SK-N-SH (cell line): ENCODE measurements at regions not wholly inside any gene's neighbourhood (a gene's known extent, or its start where the extent isn't known, plus 50 kb on each side); places are given as distances from the start of the nearest gene placed in this dataset.

Source experiments
- CTCF ChIA-PET: fragments of 300-600, 350-600 bp; formaldehyde crosslinking; extraction: SDS; loops from one replicate; lab custom pipeline; 2021; lab: Yijun Ruan, JAX
- POLR2A ChIA-PET: fragments of 350-600 bp; sonication (Branson Sonifier 250); formaldehyde crosslinking; extraction: SDS; loops from one replicate; lab custom pipeline; 2020; ENCODE audit warnings: antibody characterized with exemption, inconsistent platforms; lab: Yijun Ruan, JAX
- DNase-seq: peaks from one replicate; pipeline ENCODE4 v3.0.0; 2012
- H2AFZ ChIP-seq: fragments of 200-600 bp; sonication (generic); 2 replicates; pipeline ENCODE4 v1.8.1; 2016; ENCODE audit warnings: antibody characterized with exemption, mild to moderate bottlenecking, low read depth
- H3F3A ChIP-seq: fragments of 200-600 bp; sonication (generic); replicated peaks from 2 replicates; pipeline ENCODE3; 2016; ENCODE audit warnings: antibody characterized with exemption, mild to moderate bottlenecking; ENCODE audit not compliant: insufficient read depth
- H3K27ac ChIP-seq, 2 experiments: fragments of 200-500 bp in 1 of 2; fragments of 200-600 bp in 1 of 2; sonication (Bioruptor generic) in 1 of 2; sonication (generic), shearing (Covaris generic) in 1 of 2; 2 replicates each; pipeline versions ENCODE4 v1.5.1 to v1.6.1; 2014 to 2016; ENCODE audit warnings: low read depth in 2 of 2, inconsistent platforms in 1 of 2, low read length in 1 of 2, mild to moderate bottlenecking in 1 of 2, mixed read lengths in 1 of 2
- H3K27me3 ChIP-seq: fragments of 200-600 bp; sonication (generic), shearing (Covaris generic); 2 replicates; pipeline ENCODE4 v1.6.1; 2016; ENCODE audit warnings: mixed run types; ENCODE audit not compliant: insufficient read depth
- H3K36me3 ChIP-seq, 2 experiments: fragments of 200-500 bp in 1 of 2; fragments of 200-600 bp in 1 of 2; sonication (Bioruptor generic) in 1 of 2; sonication (generic) in 1 of 2; replicated peaks in 1 of 2; 2 replicates each; pipeline versions ENCODE3 to v1.5.1; 2014 to 2016; ENCODE audit warnings: low read length in 1 of 2, mild to moderate bottlenecking in 1 of 2; ENCODE audit not compliant: insufficient read depth in 2 of 2, control insufficient read depth in 1 of 2
- H3K4me1 ChIP-seq, 2 experiments: fragments of 200-500 bp in 1 of 2; fragments of 200-600 bp in 1 of 2; sonication (Bioruptor generic) in 1 of 2; sonication (generic), shearing (Covaris generic) in 1 of 2; 2 replicates each; pipeline versions ENCODE4 v1.5.1 to v1.6.1; 2014 to 2016; ENCODE audit warnings: low read depth in 1 of 2, low read length in 1 of 2, mixed run types in 1 of 2; ENCODE audit not compliant: insufficient read depth in 2 of 2, control insufficient read depth in 1 of 2
- H3K4me2 ChIP-seq: fragments of 200-600 bp; sonication (generic), shearing (Covaris generic); 2 replicates; pipeline ENCODE4 v1.6.1; 2017; ENCODE audit warnings: mixed run types
- H3K4me3 ChIP-seq, 2 experiments: fragments of 200-500 bp in 1 of 2; fragments of 200-600 bp in 1 of 2; sonication (Bioruptor generic) in 1 of 2; sonication (generic), shearing (Covaris generic) in 1 of 2; 2 replicates each; pipeline versions ENCODE4 v1.5.1 to v1.8.1; 2014 to 2016; ENCODE audit warnings: low read depth in 2 of 2, inconsistent platforms in 1 of 2, low read length in 1 of 2, mild to moderate bottlenecking in 1 of 2, mixed read lengths in 1 of 2, moderate library complexity in 1 of 2
- H3K79me2 ChIP-seq: fragments of 200-600 bp; sonication (generic); 2 replicates; pipeline ENCODE4 v1.8.1; 2017; ENCODE audit warnings: mild to moderate bottlenecking; ENCODE audit not compliant: insufficient read depth
- H3K9ac ChIP-seq: fragments of 200-600 bp; sonication (generic); 2 replicates; pipeline ENCODE4 v1.6.1; 2017; ENCODE audit warnings: mixed run types
- H3K9me2 ChIP-seq: fragments of 200-600 bp; sonication (generic); 2 replicates; pipeline ENCODE4 v1.6.1; 2017; ENCODE audit warnings: mixed run types
- H3K9me3 ChIP-seq: fragments of 200-600 bp; sonication (generic); 2 replicates; pipeline ENCODE4 v1.6.1; 2017; ENCODE audit warnings: mixed run types, mild to moderate bottlenecking, moderate library complexity
- H4K20me1 ChIP-seq: fragments of 200-600 bp; sonication (generic); 2 replicates; pipeline ENCODE4 v1.6.1; 2017; ENCODE audit warnings: mild to moderate bottlenecking, mixed run types; ENCODE audit not compliant: insufficient read depth
- EZH2phosphoT487 ChIP-seq: fragments of 200-600 bp; sonication (generic); IDR thresholded peaks from 2 replicates; pipeline ENCODE4 v1.6.1; 2017; ENCODE audit warnings: low read depth, mixed run types, mild to moderate bottlenecking, antibody characterized with exemption, moderate library complexity, borderline replicate concordance
- GABPA ChIP-seq: IDR thresholded peaks from 2 replicates; pipeline ENCODE4 v1.4.0; 2012; ENCODE audit warnings: low read depth, mild to moderate bottlenecking
- NFIC ChIP-seq: IDR thresholded peaks from 2 replicates; pipeline ENCODE4 v1.4.0; 2012; ENCODE audit warnings: borderline replicate concordance
- NRF1 ChIP-seq: IDR thresholded peaks from 2 replicates; pipeline ENCODE4 v1.6.1; 2012; ENCODE audit warnings: low read depth, mild to moderate bottlenecking, low read length
- RFX5 ChIP-seq: IDR thresholded peaks from 2 replicates; pipeline ENCODE4 v1.6.1; 2012; ENCODE audit warnings: mild to moderate bottlenecking, improper control_type of control experiment, low read length
- SIN3A ChIP-seq: IDR thresholded peaks from 2 replicates; pipeline ENCODE4 v1.6.1; 2012; ENCODE audit warnings: low read depth, mild to moderate bottlenecking, low read length, moderate library complexity, borderline replicate concordance
- SMC3 ChIP-seq: IDR thresholded peaks from 2 replicates; pipeline ENCODE4 v1.6.1; 2012; ENCODE audit warnings: low read depth, low read length, improper control_type of control experiment
- TCF12 ChIP-seq: IDR thresholded peaks from 2 replicates; pipeline ENCODE4 v1.4.0; 2012
- whole genome bisulfite sequencing: methylation state at CpG from one replicate; pipeline ENCODE4 v1.1.6; 2017; ENCODE audit warnings: low lambda C conversion rate; 5-methylcytosine and 5-hydroxymethylcytosine counted together
- TF ChIP-seq, protein P1 (sequence below): fragments of 200-600 bp; sonication (generic); IDR thresholded peaks from 2 replicates; pipeline ENCODE4 v1.6.1; 2017; ENCODE audit warnings: antibody characterized with exemption, mild to moderate bottlenecking, moderate library complexity

- TF ChIP-seq SMC3 (no peak), RFX5 (no peak), GABPA (no peak)
- TF ChIP-seq, protein P1, sequence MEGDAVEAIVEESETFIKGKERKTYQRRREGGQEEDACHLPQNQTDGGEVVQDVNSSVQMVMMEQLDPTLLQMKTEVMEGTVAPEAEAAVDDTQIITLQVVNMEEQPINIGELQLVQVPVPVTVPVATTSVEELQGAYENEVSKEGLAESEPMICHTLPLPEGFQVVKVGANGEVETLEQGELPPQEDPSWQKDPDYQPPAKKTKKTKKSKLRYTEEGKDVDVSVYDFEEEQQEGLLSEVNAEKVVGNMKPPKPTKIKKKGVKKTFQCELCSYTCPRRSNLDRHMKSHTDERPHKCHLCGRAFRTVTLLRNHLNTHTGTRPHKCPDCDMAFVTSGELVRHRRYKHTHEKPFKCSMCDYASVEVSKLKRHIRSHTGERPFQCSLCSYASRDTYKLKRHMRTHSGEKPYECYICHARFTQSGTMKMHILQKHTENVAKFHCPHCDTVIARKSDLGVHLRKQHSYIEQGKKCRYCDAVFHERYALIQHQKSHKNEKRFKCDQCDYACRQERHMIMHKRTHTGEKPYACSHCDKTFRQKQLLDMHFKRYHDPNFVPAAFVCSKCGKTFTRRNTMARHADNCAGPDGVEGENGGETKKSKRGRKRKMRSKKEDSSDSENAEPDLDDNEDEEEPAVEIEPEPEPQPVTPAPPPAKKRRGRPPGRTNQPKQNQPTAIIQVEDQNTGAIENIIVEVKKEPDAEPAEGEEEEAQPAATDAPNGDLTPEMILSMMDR = no peak
- TF ChIP-seq, all 33 proteins: peak for 0
- Histone ChIP-seq H3K79me2 (no peaks in the 10 kb centered on the region), H3K36me3 (no peaks in the 10 kb centered on the region), H3K27ac (no peak overlapping the region), H3K9me2 (no peaks in the 10 kb centered on the region), H3K27me3 (peaks cover 48% of the 10 kb centered on the region; the same call in 1 of the 2 replicates), H3F3A (no peaks in the 10 kb centered on the region), H3K9ac (no peak overlapping the region), H3K4me1 (no peaks in the 10 kb centered on the region), H3K4me2 (no peak overlapping the region), H2AFZ (no peak overlapping the region), H3K9me3 (no peaks in the 10 kb centered on the region), H3K4me3 (no peak overlapping the region), H4K20me1 (no peaks in the 10 kb centered on the region)
- ChIA-PET CTCF (no interaction called here), POLR2A (no interaction called here)
- DNase-seq = no peak
- 4% methylated on average over 14 of the region's 14 CpGs for WGBS
Measured at GRCh38 chr5:2303431-2304100, 420.8 kb upstream of the IRX4 start.

GRCh38 chr5:2302169-2302568 lies 419.4 kb upstream of the IRX4 start:
- Histone ChIP-seq H4K20me1 (no peaks in the 10 kb centered on the region), H3K27ac (no peak overlapping the region), H3K9me3 (no peaks in the 10 kb centered on the region), H2AFZ (no peak overlapping the region), H3K79me2 (no peaks in the 10 kb centered on the region), H3K9ac (no peak overlapping the region), H3K4me1 (no peaks in the 10 kb centered on the region), H3K9me2 (no peaks in the 10 kb centered on the region), H3K36me3 (no peaks in the 10 kb centered on the region), H3K27me3 (peaks cover 48% of the 10 kb centered on the region; the same call in 1 of the 2 replicates), H3F3A (no peaks in the 10 kb centered on the region), H3K4me3 (no peak overlapping the region), H3K4me2 (no peak overlapping the region)
- TF ChIP-seq GABPA (no peak), EZH2phosphoT487 (no peak), SIN3A (no peak), TCF12 (no peak), NRF1 (no peak), NFIC (no peak)
- TF ChIP-seq, protein P1 = no peak
- CTCF ChIA-PET = interaction anchor here (0.8 kb wide), 1 partner anchor 44 kb away, joined by 4 read pairs; no protein-coding TSS in a partner anchor
- DNase-seq = no peak
- WGBS = 4% methylated on average over 16 of the region's 16 CpGs
- POLR2A ChIA-PET = no interaction called here
